Medulla oblongata (tissue), 1 donor: ENCODE measurements at regions not wholly inside any gene's neighbourhood (a gene's known extent, or its start where the extent isn't known, plus 50 kb on each side); places are given as distances from the start of the nearest gene placed in this dataset.
A peak's percentile ranks its signal among the peaks of the same experiment; 100 is the strongest.

Source experiments
- DNase-seq: peaks from one replicate; pipeline ENCODE4 v3.0.0-alpha.2; 2015; ENCODE audit errors: extremely low spot score

- no peak for DNase-seq
These were observed 80.1 kb upstream of the IFNG-AS1 start for GRCh38 chr12:67909091-67909531.

DNA sequence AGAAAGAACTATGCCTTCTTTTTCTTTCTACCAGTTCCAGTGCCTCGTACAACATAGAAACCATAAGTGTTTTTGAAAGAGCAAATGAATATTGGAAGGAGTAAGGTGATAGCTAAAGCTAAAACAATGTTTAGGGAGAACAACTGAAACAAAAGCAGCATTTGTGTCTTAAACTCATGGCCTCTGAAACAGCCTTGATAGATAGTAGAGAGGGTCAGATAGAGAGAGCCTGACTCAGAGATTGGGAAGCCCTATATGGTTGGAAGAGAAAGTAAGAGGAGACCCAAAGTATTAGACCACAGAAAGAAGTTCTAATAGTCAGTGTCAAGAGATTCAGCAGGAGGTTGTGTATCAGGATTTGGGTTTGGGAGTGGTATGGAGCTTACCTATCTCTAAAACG is 79.6 kb upstream of the IFNG-AS1 start:
- DNase-seq, result no peak

DNA sequence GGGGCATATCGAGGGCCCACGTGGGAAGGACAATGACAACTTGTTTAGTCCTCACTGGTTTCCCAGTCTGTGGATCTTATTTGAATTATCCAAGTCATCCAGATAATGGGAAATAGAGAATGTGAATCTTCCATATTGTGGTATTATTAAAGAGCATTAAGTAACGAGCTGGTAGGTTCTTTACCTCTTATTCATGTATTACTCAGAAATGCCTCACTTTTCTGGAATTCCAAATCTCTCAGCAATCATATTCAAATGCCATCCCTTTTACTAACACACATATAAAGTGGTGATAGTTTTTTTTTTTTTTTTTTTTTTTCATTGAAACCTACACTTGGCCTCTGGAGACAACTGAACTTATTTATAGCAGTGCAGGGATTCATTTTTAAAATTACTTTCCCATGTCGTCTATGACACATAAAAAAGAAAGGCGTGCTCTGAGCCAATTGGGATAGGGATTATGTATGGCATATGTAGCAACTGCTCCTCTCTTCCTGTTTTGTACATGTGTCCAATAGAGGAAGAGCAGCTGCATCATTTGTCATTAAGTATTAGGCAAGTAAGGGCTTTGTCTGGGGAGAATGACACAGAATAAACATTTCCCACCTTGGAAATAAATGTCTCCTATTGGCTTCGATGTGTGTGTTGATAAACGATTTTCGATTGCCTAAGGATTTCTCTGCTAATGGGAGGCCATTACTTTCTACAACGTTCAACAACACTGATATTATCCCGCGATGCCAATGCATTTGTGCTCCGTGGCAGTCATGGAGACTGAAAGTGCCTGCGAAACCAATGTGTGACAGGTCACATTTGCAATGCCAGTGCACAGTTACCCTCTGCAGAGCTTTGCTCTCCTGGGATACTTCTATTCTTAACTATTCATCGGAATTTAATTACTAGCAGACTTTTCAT is 78.6 kb upstream of the IFNG-AS1 start:
- DNase-seq, result no peak

DNA sequence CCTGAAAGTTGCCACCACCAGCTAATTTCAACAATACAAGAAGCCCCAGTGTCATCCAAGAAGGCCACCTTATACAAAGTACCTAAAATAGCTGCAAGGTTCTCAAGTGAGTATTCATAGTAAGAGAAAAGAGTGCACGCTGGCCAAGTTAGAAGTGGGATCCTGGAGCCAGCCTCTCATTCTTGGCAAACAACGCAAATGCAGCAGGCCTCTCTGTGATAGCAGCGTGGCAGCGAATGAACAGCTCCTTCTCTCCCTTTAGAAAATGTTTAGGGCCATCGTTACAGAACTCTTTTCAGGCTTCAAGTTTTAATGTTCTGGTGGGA is 78.0 kb upstream of the IFNG-AS1 start:
- DNase-seq, result peak; percentile 25

GRCh38 chr12:67911789-67912188 is 77.5 kb upstream of the IFNG-AS1 start:
- DNase-seq, result peak; percentile 17

DNA sequence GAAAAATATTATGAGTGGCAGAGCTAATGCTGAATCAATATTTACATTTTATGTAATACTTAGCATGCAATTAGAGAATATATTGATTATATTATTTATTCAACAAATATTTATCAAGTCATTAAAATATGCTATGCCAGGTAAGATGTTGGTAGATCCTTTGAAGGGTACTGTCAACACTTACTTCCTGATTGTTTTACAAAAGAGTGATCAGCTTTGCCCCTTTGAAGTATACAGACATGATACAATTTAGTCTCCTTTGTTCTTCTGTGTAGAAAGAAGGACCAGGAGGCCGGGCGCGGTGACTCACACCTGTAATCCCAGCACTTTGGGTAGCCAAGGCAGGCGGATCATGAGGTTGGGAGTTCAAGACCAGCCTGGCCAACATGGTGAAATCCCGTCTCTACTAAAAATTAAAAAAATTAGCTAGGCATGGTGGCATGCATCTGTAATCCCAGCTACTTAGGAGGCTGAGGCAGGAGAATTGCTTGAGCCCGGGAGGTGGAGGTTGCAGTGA is 73.9 kb upstream of the IFNG-AS1 start:
- no peak for DNase-seq

DNA sequence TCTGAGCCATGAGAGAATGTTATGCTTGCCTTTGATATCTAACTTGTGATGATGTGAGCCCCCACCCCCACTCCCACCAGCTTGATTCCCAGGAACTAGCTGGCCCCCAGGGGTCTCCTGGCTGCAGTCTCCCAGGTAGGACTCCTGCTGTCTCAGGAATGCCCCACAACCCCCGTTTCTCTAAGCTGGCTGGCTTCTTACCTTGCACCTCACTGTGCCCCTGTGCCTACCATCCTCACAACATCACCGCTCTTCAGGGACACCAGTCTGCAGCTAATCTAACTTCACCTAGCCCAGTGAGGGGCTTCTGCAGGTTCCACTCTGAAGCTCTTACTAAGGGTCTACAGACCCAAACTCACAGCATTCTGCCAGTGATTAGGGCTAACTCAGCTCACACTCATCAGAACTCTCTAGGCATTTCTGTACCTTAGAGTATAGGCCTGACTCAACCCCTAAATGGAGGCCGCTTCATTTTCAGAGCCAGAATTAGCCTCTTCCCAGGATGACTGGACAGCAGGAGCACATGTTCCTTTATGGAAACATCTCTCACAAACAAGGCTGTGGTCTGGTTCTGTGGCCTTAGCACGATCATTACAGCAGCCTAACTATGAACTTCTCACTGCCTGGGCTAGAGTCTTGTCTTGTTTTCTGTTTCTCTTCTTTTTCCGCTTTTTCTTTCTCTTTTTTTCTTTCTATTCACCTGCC is 72.8 kb upstream of the IFNG-AS1 start:
- no peak for DNase-seq

DNA sequence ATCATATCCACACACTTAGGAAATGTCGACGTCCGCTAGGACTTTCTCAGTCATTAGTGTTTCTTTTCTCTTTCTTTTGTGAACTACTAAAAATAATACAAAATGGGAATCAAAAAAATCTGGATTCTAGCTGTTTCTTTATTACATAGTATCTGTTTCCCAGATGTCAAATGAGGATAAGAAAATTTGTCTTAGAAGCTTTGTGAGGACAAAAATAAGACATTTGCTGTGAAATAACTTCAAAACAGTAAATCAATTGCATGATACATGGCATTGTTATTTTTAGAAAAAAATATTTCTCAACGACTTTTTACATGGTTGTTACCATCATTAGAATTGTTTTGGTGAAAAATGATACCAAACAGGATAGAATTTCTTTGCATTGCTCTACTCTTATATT is 71.4 kb upstream of the IFNG-AS1 start:
- DNase-seq, result no peak

GRCh38 chr12:67918441-67918840 is 70.8 kb upstream of the IFNG-AS1 start:
- DNase-seq, result no peak

DNA sequence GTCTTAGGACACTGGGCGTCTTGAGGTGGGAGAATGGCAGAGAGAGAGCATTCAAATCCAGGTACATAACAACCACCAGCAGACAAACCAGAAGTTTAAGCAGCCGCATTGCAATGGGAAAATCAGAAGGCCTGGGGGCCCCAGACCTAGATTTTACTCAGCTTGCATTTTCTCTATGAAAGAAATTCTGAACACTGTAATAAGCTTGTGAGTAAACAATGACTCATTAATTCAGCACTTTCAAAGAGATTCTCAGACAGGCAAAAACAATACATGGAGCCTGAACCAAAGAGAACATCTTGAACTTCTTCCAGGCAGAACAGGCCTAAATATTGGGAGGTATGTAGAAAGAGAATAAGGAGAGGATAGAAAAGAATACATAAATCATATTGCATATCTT is 69.8 kb upstream of the IFNG-AS1 start:
- no peak for DNase-seq

- no peak for DNase-seq
These were observed 68.8 kb upstream of the IFNG-AS1 start for GRCh38 chr12:67920413-67920812.

DNA sequence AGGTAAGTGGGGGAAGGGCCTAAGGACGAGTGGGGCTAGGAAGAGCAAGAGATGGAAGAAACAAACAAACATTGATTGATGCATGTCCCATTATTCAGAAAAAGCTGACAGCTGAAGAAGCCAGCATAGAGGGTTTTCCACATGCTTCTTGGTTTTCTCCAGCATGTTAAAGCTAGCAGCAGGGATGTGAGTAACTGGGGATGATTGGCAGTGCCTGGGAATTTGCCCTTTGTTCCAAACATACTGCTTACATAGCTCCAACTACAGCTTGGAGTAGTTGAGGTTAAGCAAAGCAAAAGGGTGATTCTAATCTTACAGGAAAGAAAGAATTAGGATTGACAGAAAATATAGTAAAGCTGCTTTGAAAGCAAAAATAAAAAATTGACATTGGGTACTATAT is 68.0 kb upstream of the IFNG-AS1 start:
- DNase-seq, result no peak

DNA sequence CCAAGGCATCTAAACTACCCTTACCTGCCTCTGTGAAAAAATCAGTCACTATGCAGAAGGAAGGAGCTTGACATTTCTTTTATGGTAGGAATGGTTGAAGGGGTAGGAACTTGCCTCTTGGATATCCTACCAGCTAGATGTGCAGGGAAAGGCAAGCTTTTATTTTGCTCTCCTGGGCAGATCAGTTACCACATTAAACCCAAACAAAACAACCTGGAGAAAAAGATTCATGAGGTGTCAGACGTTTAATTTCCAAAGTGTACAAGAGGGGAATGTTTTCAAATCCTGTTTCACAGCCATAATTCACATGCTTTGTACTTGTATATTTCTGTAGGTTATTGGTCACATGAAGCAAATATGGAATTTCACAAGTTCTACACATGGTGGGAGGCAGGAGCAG is 67.0 kb upstream of the IFNG-AS1 start:
- DNase-seq, result no peak

- no peak for DNase-seq
These were observed 64.2 kb upstream of the IFNG-AS1 start for GRCh38 chr12:67925077-67925476.

- no peak for DNase-seq
These were observed 63.7 kb upstream of the IFNG-AS1 start for GRCh38 chr12:67925552-67925951.

GRCh38 chr12:67926063-67926462 is 63.2 kb upstream of the IFNG-AS1 start:
- DNase-seq, result no peak

DNA sequence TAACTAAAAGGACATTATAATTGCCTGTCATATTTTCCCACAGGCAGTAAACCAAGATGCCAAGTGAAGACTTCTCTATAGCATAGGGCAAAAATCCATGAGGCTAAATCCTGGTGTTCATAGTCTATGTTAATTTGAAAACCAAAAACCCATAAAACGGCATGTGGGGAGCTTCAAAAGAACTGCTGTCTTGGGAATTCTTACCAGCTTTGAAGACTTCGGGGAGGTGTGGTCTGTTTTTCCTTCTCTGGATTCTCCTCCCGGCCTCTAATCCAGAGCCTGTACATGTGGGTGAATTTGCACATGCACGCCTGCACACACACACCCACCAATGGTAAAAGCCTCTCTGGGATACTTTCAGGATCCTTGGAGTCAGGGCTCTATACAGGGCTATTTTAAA is 61.9 kb upstream of the IFNG-AS1 start:
- no peak for DNase-seq

- DNase-seq, result no peak
These were observed 61.4 kb upstream of the IFNG-AS1 start for GRCh38 chr12:67927815-67928214.

DNA sequence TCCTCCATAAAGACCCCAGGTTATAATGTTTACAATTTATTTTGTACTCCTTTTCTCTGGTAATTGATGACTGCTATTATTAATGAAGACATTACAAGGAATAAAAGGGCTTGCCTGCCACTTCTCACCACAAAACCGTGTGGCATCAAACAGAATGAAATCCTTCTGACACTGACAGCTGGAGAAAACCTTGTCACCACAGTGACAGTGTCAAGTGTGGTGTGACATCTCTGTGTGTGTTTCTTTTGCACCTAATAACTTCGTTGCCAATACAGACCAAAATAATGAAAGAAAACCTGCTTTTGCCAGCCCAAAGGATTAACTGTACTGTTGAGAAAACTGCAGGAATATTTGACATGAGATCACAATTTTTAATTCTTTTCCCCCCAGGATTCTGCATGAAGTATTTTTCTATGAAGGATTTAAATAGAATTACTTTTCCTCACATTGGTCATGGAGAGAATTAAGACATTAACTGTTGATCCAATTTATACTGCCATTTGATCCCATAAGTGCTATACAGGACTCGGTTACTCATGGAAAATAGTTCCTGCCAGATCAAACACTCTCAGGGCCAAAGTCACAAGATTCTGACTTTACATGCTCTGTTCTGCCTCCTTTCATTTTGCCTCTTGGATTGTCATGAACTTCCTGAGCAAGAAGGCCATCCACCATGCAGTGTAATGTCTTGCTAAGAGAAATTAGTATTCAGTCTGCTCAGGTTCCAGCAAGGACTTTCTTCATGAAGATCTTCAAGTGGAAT is 60.4 kb upstream of the IFNG-AS1 start:
- DNase-seq, result no peak

DNA sequence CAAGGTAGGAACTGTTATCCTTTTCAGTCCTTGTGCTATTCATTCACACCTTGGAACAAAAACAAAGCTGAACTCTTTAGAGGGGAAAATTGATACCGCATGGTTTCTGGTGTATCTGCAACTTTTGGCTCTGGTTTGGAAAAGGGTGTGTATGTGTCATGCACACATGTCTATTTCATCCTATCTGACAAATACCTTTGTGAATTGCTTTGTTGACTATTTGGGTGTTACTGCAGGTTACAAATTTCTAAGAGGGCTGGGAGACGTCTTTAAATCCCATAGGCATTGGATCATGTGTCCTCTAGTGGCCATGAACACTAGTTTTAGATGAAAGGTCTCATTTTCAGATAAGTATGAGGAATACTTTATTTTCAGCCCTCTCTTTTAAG is 59.9 kb upstream of the IFNG-AS1 start:
- DNase-seq, result no peak

GRCh38 chr12:67937822-67938221 is 51.4 kb upstream of the IFNG-AS1 start:
- DNase-seq, result no peak
